Keratinocyte (primary cell): ENCODE measurements at regions not wholly inside any gene's neighbourhood (a gene's known extent, or its start where the extent isn't known, plus 50 kb on each side); places are given as distances from the start of the nearest gene placed in this dataset.

Experiments used
- EZH2 ChIP-seq: IDR thresholded peaks from one replicate; pipeline ENCODE4 v1.6.1; 2012; ENCODE audit warnings: inconsistent platforms, mild to moderate bottlenecking, low read length, moderate library complexity
- TF ChIP-seq, protein P1 (sequence below), 3 experiments: IDR thresholded peaks in 1 of 3; conservative IDR thresholded peaks in 1 of 3; optimal IDR thresholded peaks in 1 of 3; 2 replicates in 2 of 3; 3 replicates in 1 of 3; pipeline versions ENCODE3 to v1.5.1; 2011; ENCODE audit warnings: low read length in 3 of 3, mild to moderate bottlenecking in 3 of 3, moderate library complexity in 2 of 3, control low read depth in 1 of 3, inconsistent platforms in 1 of 3; ENCODE audit not compliant: insufficient read depth in 2 of 3; ENCODE audit errors: extremely low read depth in 1 of 3

DNA sequence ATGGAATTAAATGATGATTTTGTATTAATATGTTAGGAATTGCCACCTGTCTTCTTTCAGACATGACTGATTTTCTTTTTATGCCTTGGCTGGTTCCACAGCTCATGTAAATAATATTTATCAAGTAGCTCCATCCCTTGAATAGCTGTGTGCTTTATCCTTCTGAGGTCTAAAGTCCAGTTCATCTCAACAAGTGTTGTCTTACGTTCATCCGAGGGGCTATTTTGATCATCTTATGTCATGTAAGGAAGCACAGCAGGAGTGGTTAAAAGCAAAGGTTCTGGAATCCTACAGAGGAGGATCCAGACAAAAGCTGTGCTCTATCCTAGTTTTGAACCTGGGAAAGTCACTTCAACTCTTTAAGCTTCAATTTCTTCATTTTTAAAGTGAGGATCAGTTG lies 123.7 kb upstream of the ATP2B1 start:
- TF ChIP-seq EZH2 = no peak
- TF ChIP-seq, protein P1, sequence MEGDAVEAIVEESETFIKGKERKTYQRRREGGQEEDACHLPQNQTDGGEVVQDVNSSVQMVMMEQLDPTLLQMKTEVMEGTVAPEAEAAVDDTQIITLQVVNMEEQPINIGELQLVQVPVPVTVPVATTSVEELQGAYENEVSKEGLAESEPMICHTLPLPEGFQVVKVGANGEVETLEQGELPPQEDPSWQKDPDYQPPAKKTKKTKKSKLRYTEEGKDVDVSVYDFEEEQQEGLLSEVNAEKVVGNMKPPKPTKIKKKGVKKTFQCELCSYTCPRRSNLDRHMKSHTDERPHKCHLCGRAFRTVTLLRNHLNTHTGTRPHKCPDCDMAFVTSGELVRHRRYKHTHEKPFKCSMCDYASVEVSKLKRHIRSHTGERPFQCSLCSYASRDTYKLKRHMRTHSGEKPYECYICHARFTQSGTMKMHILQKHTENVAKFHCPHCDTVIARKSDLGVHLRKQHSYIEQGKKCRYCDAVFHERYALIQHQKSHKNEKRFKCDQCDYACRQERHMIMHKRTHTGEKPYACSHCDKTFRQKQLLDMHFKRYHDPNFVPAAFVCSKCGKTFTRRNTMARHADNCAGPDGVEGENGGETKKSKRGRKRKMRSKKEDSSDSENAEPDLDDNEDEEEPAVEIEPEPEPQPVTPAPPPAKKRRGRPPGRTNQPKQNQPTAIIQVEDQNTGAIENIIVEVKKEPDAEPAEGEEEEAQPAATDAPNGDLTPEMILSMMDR (optimal IDR thresholded peaks at IDR 0.05 in 1 of 3, IDR thresholded peaks at IDR 0.05 in 1 of 3, conservative IDR thresholded peaks at IDR 0.05 in 1 of 3; ENCODE audit: extremely low read depth in 1 of 3, insufficient read depth in 2 of 3, low read length in 3 of 3) = no peak
